ENCODE measurements at regions not wholly inside any gene's neighbourhood (a gene's known extent, or its start where the extent isn't known, plus 50 kb on each side); places are given as distances from the start of the nearest gene placed in this dataset.

DNA sequence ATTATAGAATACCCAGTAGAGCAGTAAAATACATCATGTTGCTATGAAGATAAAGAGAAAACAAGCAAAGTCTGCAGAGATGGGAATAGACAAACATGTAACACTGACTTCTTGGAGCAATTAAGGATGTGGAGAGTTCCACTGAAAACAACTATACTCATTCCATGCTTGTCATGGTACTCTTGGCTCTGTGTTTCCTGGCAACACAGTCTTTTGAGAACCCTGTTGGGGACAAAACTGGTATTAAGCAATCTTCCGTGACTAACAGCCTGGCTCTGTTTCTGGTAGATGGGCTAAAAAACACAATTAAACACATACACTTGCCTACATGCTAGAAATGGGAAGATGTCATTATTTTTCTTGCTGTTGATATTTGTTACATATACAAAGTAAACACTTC lies 1212.3 kb upstream of the GBE1 start:
- TF ChIP-seq, protein P1, sequence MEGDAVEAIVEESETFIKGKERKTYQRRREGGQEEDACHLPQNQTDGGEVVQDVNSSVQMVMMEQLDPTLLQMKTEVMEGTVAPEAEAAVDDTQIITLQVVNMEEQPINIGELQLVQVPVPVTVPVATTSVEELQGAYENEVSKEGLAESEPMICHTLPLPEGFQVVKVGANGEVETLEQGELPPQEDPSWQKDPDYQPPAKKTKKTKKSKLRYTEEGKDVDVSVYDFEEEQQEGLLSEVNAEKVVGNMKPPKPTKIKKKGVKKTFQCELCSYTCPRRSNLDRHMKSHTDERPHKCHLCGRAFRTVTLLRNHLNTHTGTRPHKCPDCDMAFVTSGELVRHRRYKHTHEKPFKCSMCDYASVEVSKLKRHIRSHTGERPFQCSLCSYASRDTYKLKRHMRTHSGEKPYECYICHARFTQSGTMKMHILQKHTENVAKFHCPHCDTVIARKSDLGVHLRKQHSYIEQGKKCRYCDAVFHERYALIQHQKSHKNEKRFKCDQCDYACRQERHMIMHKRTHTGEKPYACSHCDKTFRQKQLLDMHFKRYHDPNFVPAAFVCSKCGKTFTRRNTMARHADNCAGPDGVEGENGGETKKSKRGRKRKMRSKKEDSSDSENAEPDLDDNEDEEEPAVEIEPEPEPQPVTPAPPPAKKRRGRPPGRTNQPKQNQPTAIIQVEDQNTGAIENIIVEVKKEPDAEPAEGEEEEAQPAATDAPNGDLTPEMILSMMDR (IDR thresholded peaks at IDR 0.05) = no peak
- no peak for TF ChIP-seq POLR2A (IDR thresholded peaks at IDR 0.05)

All from testis (tissue), 2 donors.